Lower lobe of right lung (tissue), 2 donors: ENCODE measurements at regions not wholly inside any gene's neighbourhood (a gene's known extent, or its start where the extent isn't known, plus 50 kb on each side); places are given as distances from the start of the nearest gene placed in this dataset.

Experiments
- ATAC-seq, 2 donors: fragments of 200-7000 bp; cut with Tn5 transposase; one replicate each; pipeline ENCODE4 v1.9.1; 2020 to 2022; ENCODE audit warnings: mild to moderate bottlenecking in 2 of 2, moderate library complexity in 2 of 2
- DNase-seq: peaks from one replicate; pipeline ENCODE4 v3.0.0-alpha.2; 2020
- H3K27ac ChIP-seq: fragments of 200-600 bp; one replicate; pipeline ENCODE4 v1.8.0; 2022
- H3K27me3 ChIP-seq: fragments of 200-600 bp; one replicate; pipeline ENCODE4 v1.8.0; 2022; ENCODE audit warnings: low read depth
- H3K36me3 ChIP-seq: fragments of 200-600 bp; one replicate; pipeline ENCODE4 v1.8.0; 2022; ENCODE audit warnings: mild to moderate bottlenecking
- H3K4me1 ChIP-seq: fragments of 200-600 bp; one replicate; pipeline ENCODE4 v1.8.0; 2022
- H3K4me3 ChIP-seq: fragments of 200-600 bp; one replicate; pipeline ENCODE4 v1.8.0; 2022; ENCODE audit warnings: mild to moderate bottlenecking
- H3K9me3 ChIP-seq: fragments of 200-600 bp; one replicate; pipeline ENCODE4 v1.8.0; 2022
- CTCF ChIP-seq: fragments of 200-600 bp; IDR thresholded peaks from one replicate; pipeline ENCODE4 v1.8.0; 2022; ENCODE audit warnings: antibody characterized with exemption, mild to moderate bottlenecking
- intact Hi-C: fragments of 100-400 bp; cut with DNase I; formaldehyde crosslinking; loops from one replicate; pipeline ENCODE4 v1.11.0; 2022
- donor health status: DM: no; HTN: yes; CAD: no; lungs with severe emphysema.

DNA sequence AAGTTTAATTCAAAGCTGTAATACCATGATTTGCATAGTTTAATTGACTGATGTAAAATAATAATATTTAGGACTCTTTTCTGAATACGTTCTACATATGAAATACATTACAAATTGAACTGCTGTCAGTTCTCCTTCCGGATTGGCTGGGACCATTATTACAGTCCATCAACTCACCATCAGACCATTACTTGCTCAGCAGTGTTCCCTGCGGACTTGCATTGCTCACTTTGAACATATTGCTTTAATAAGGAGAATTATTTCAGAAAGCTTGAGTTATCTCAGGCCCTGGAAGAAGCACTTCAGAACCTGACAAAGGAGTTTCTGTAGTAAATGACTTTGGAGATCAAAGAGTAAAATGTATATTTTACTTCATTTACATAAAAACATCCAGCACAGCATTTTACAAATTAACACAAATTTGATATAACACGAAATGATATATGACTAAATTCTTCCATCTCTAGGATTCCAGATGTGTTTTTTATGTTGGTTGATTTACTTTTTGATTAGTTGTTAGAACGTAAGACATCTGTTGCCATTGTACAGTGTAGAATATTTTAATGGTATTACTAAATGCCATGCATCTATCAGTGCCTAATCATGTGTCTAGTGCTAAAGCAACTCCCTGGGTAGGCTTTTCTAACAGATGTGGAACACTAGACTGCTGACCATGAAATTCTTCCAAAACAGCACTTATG is 418.5 kb upstream of the SEMA3A start:
- ATAC-seq (no peak), DNase-seq (no peak)
- Histone ChIP-seq H3K4me1 (no peaks in the 10 kb centered on the region), H3K27me3 (no peaks in the 10 kb centered on the region), H3K4me3 (no peak overlapping the region), H3K36me3 (no peaks in the 10 kb centered on the region), H3K27ac (no peak overlapping the region), H3K9me3 (no peaks in the 10 kb centered on the region)
- intact Hi-C loops: no loop called here
- TF ChIP-seq CTCF: no peak

DNA sequence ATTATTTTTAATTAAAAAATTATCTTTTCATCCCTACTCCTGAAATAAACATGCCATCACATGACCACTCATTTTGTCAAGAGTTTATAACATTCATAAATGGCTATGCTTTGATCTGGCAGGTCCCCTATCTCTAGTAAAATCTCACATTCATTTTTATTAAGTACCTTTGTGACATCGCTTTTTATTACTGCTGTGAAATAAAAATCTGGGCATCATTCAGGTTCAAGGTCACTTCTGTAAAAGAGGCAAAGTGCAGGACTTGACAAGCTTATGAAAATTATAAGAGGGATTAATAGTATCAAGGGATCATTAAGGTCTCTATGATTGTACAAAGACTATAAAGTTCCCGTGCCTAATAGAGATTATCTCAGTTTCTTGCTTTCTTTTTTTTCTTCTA is 416.8 kb upstream of the SEMA3A start:
- Histone ChIP-seq H3K27ac (no peak overlapping the region), H3K36me3 (no peaks in the 10 kb centered on the region), H3K27me3 (no peaks in the 10 kb centered on the region), H3K4me1 (no peaks in the 10 kb centered on the region), H3K9me3 (no peaks in the 10 kb centered on the region), H3K4me3 (no peak overlapping the region)
- TF ChIP-seq CTCF: no peak
- DNase-seq (no peak), ATAC-seq (no peak)
- intact Hi-C loops: no loop called here

DNA sequence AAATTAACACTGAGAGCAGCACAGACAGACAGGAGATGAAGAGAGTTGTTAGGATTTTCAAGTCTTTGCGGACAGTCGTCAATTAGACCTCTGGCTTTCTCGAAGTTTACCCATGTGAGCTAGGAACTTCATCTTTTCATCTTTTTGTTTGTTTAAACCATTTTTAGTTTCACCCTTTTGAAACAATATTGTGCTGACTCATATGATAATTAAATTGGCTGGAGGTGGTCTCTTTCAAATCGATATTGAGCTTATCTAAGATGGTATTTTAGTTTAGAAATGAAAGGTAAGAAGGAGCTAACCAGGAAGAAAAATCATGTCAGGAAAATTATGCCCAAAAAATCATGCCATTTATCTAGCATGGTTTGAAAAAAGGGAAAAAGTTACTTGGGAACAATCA is 415.8 kb upstream of the SEMA3A start:
- intact Hi-C loops: no loop called here
- Histone ChIP-seq H3K27me3 (no peaks in the 10 kb centered on the region), H3K36me3 (no peaks in the 10 kb centered on the region), H3K4me3 (no peak overlapping the region), H3K27ac (no peak overlapping the region), H3K9me3 (no peaks in the 10 kb centered on the region), H3K4me1 (no peaks in the 10 kb centered on the region)
- TF ChIP-seq CTCF: no peak
- no peak for DNase-seq
- no peak for ATAC-seq

GRCh38 chr7:84605301-84605700 is 410.7 kb upstream of the SEMA3A start:
- Histone ChIP-seq H3K27me3 (no peaks in the 10 kb centered on the region), H3K9me3 (peaks cover 10% of the 10 kb centered on the region), H3K36me3 (no peaks in the 10 kb centered on the region), H3K4me1 (no peaks in the 10 kb centered on the region), H3K27ac (no peak overlapping the region), H3K4me3 (no peak overlapping the region)
- intact Hi-C loops: no loop called here
- no peak for TF ChIP-seq CTCF
- ATAC-seq (no peak), DNase-seq (no peak)

GRCh38 chr7:84603545-84603944 is 409.0 kb upstream of the SEMA3A start:
- no peak for ATAC-seq
- intact Hi-C loops: no loop called here

More at GRCh38 chr7:84603545-84603944, 409.0 kb upstream of the SEMA3A start:
- DNase-seq: no peak
- no peak overlapping the region for H3K27ac ChIP-seq
- H3K27me3 ChIP-seq: no peaks in the 10 kb centered on the region
- no peak overlapping the region for H3K4me3 ChIP-seq
- no peaks in the 10 kb centered on the region for H3K4me1 ChIP-seq
- peaks cover 10% of the 10 kb centered on the region for H3K9me3 ChIP-seq
- no peak for TF ChIP-seq CTCF
- H3K36me3 ChIP-seq: no peaks in the 10 kb centered on the region
